MM.1S (cell line): ENCODE measurements at regions not wholly inside any gene's neighbourhood (a gene's known extent, or its start where the extent isn't known, plus 50 kb on each side); places are given as distances from the start of the nearest gene placed in this dataset.

Experiments
- DNase-seq: peaks from one replicate; pipeline ENCODE4 v3.0.0-alpha.2; 2015
- H2AFZ ChIP-seq: fragments of 300-600 bp; sonication (generic); 2 replicates; pipeline ENCODE4 v1.6.0; 2016; ENCODE audit warnings: antibody characterized with exemption, low read length
- H3F3A ChIP-seq: fragments of 300-600 bp; sonication (generic); 2 replicates; pipeline ENCODE4 v1.6.1; 2016; ENCODE audit warnings: mild to moderate bottlenecking, antibody characterized with exemption, low read length, moderate library complexity, mixed read lengths; ENCODE audit not compliant: insufficient read depth
- H3K27ac ChIP-seq: fragments of 300-600 bp; sonication (generic); 2 replicates; pipeline ENCODE4 v1.5.1; 2016; ENCODE audit warnings: mild to moderate bottlenecking, low read length
- H3K27me3 ChIP-seq: fragments of 300-600 bp; sonication (generic); replicated peaks from 2 replicates; pipeline ENCODE4 v1.6.0; 2016; ENCODE audit warnings: low read length; ENCODE audit not compliant: insufficient read depth
- H3K36me3 ChIP-seq: fragments of 300-600 bp; sonication (generic); replicated peaks from 2 replicates; pipeline ENCODE4 v1.6.1; 2016; ENCODE audit warnings: mild to moderate bottlenecking, low read length, mixed read lengths; ENCODE audit not compliant: insufficient read depth
- H3K4me1 ChIP-seq: fragments of 300-600 bp; sonication (generic); 2 replicates; pipeline ENCODE4 v1.6.1; 2016; ENCODE audit warnings: low read length, mixed read lengths
- H3K4me2 ChIP-seq: fragments of 300-600 bp; sonication (generic); 2 replicates; pipeline ENCODE4 v1.6.0; 2016; ENCODE audit warnings: low read depth, low read length
- H3K4me3 ChIP-seq: fragments of 300-600 bp; sonication (generic); 2 replicates; pipeline ENCODE4 v1.5.1; 2016; ENCODE audit warnings: low read length, mixed read lengths
- H3K79me2 ChIP-seq: fragments of 300-600 bp; sonication (generic); 2 replicates; pipeline ENCODE4 v1.6.1; 2016; ENCODE audit warnings: mixed run types, low read length, mixed read lengths
- H3K9ac ChIP-seq: fragments of 300-600 bp; sonication (generic); 2 replicates; pipeline ENCODE4 v1.6.1; 2016; ENCODE audit warnings: low read length, mixed read lengths
- H3K9me2 ChIP-seq: fragments of 300-600 bp; sonication (generic); replicated peaks from 2 replicates; pipeline ENCODE4 v1.6.1; 2016; ENCODE audit warnings: mild to moderate bottlenecking, low read length, mixed read lengths; ENCODE audit not compliant: insufficient read depth
- H3K9me3 ChIP-seq: fragments of 300-600 bp; sonication (generic); replicated peaks from 2 replicates; pipeline ENCODE4 v1.6.1; 2016; ENCODE audit warnings: mild to moderate bottlenecking, low read length, mixed read lengths; ENCODE audit not compliant: insufficient read depth
- H4K20me1 ChIP-seq: fragments of 300-600 bp; sonication (generic); 2 replicates; pipeline ENCODE4 v1.6.1; 2016; ENCODE audit warnings: mild to moderate bottlenecking, low read length, moderate library complexity, mixed read lengths; ENCODE audit not compliant: insufficient read depth
- EZH2 ChIP-seq: fragments of 300-600 bp; sonication (generic); optimal IDR thresholded peaks from 2 replicates; pipeline ENCODE3; 2017; ENCODE audit warnings: low read depth, mild to moderate bottlenecking, antibody characterized with exemption, low read length, mixed read lengths
- EZH2phosphoT487 ChIP-seq: fragments of 300-600 bp; sonication (generic); IDR thresholded peaks from 2 replicates; pipeline ENCODE4 v1.6.1; 2018; ENCODE audit warnings: antibody characterized with exemption, low read length
- TF ChIP-seq, protein P1 (sequence below): fragments of 300-600 bp; sonication (generic); IDR thresholded peaks from 2 replicates; pipeline ENCODE4 v1.5.1; 2016; ENCODE audit warnings: antibody characterized with exemption, low read length, mixed read lengths

DNA sequence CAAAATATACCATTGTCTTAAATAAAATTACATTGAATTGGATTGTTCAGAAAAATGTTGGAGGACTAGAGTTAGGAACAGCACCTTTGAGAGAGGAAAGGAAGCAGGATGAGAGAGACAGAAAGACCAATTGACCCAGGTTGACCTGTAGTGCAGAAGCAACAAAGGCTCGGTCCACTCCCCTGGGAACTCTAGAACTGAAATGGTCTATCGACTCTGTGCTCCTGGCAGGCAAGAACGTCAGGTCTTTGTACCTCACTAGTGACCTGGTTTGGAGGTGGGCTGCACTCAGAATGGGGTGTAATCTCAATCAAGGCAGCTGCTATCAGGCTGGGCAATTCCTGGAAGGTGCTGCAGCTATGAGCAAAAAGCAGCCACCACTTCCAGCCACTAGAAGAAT is 110.8 kb downstream of the FAM174A start:
- no peaks in the 10 kb centered on the region for H3F3A ChIP-seq
- no peaks in the 10 kb centered on the region for H3K79me2 ChIP-seq
- H3K36me3 ChIP-seq = no peaks in the 10 kb centered on the region
- TF ChIP-seq EZH2phosphoT487 = no peak
- no peak for TF ChIP-seq EZH2
- TF ChIP-seq, protein P1, sequence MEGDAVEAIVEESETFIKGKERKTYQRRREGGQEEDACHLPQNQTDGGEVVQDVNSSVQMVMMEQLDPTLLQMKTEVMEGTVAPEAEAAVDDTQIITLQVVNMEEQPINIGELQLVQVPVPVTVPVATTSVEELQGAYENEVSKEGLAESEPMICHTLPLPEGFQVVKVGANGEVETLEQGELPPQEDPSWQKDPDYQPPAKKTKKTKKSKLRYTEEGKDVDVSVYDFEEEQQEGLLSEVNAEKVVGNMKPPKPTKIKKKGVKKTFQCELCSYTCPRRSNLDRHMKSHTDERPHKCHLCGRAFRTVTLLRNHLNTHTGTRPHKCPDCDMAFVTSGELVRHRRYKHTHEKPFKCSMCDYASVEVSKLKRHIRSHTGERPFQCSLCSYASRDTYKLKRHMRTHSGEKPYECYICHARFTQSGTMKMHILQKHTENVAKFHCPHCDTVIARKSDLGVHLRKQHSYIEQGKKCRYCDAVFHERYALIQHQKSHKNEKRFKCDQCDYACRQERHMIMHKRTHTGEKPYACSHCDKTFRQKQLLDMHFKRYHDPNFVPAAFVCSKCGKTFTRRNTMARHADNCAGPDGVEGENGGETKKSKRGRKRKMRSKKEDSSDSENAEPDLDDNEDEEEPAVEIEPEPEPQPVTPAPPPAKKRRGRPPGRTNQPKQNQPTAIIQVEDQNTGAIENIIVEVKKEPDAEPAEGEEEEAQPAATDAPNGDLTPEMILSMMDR = no peak
- no peak overlapping the region for H3K27ac ChIP-seq
- no peaks in the 10 kb centered on the region for H3K4me1 ChIP-seq
- DNase-seq = no peak
- no peaks in the 10 kb centered on the region for H3K9me2 ChIP-seq
- no peak overlapping the region for H2AFZ ChIP-seq
- H3K27me3 ChIP-seq = no peaks in the 10 kb centered on the region
- H3K9ac ChIP-seq = no peak overlapping the region
- no peak overlapping the region for H3K4me2 ChIP-seq
- no peaks in the 10 kb centered on the region for H4K20me1 ChIP-seq
- no peaks in the 10 kb centered on the region for H3K9me3 ChIP-seq
- H3K4me3 ChIP-seq = no peak overlapping the region

DNA sequence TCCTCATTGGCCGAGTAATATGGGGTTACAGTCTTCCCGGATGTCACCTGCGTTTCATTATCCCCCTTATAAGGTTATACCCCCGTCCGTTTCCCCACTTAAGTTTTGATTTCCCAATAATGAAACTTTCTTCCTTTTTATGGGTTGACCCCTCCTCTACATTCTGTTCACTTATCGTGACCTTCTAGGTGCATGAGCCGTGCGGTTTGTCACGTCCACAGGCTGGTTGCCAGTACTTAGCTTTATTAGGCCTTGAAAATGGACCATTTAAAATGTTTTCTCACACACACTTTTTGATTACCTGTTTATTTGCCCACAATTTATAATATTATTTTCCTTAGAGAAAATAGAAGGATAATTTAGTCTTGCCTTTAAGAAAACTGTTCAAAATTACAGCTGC is 111.5 kb downstream of the FAM174A start:
- no peaks in the 10 kb centered on the region for H3K4me1 ChIP-seq
- H2AFZ ChIP-seq = no peak overlapping the region
- TF ChIP-seq, protein P1 = no peak
- TF ChIP-seq EZH2phosphoT487 (no peak), EZH2 (no peak)
- no peak overlapping the region for H3K9ac ChIP-seq
- H3K9me3 ChIP-seq = no peaks in the 10 kb centered on the region
- no peaks in the 10 kb centered on the region for H3F3A ChIP-seq
- H3K27ac ChIP-seq = no peak overlapping the region
- no peaks in the 10 kb centered on the region for H3K36me3 ChIP-seq
- no peak for DNase-seq
- no peaks in the 10 kb centered on the region for H3K27me3 ChIP-seq
- no peaks in the 10 kb centered on the region for H4K20me1 ChIP-seq
- no peaks in the 10 kb centered on the region for H3K9me2 ChIP-seq
- H3K4me3 ChIP-seq = no peak overlapping the region
- no peak overlapping the region for H3K4me2 ChIP-seq
- no peaks in the 10 kb centered on the region for H3K79me2 ChIP-seq

GRCh38 chr5:100647461-100648230 is 112.5 kb downstream of the FAM174A start:
- peak overlapping the region; percentile 6; the same call in 1 of the 2 replicates for H3K4me2 ChIP-seq
- H2AFZ ChIP-seq = peak overlapping the region; percentile 28; the same call in 1 of the 2 replicates
- no peaks in the 10 kb centered on the region for H3K4me1 ChIP-seq
- no peaks in the 10 kb centered on the region for H3K79me2 ChIP-seq
- no peak overlapping the region for H3K9ac ChIP-seq
- DNase-seq = peak; percentile 27
- H3K4me3 ChIP-seq = no peak overlapping the region
- no peaks in the 10 kb centered on the region for H3K9me3 ChIP-seq
- no peaks in the 10 kb centered on the region for H4K20me1 ChIP-seq
- H3K36me3 ChIP-seq = no peaks in the 10 kb centered on the region
- H3F3A ChIP-seq = no peaks in the 10 kb centered on the region
- no peak overlapping the region for H3K27ac ChIP-seq
- TF ChIP-seq EZH2 (no peak), EZH2phosphoT487 (no peak)
- TF ChIP-seq, protein P1 = no peak
- no peaks in the 10 kb centered on the region for H3K27me3 ChIP-seq
- no peaks in the 10 kb centered on the region for H3K9me2 ChIP-seq
